ENCODE measurements at regions not wholly inside any gene's neighbourhood (a gene's known extent, or its start where the extent isn't known, plus 50 kb on each side); places are given as distances from the start of the nearest gene placed in this dataset.
A peak's percentile ranks its signal among the peaks of the same experiment; 100 is the strongest.
"Not testable (repeated sequence)": the region's sequence is repeated elsewhere in the genome, so short reads cannot be mapped to it uniquely, and the experiment has no call there.

GRCh38 chr4:179278647-179279046 lies 1836.4 kb upstream of the AGA start:
- DNase-seq (ENCODE audit: low read depth): no peak

DNA sequence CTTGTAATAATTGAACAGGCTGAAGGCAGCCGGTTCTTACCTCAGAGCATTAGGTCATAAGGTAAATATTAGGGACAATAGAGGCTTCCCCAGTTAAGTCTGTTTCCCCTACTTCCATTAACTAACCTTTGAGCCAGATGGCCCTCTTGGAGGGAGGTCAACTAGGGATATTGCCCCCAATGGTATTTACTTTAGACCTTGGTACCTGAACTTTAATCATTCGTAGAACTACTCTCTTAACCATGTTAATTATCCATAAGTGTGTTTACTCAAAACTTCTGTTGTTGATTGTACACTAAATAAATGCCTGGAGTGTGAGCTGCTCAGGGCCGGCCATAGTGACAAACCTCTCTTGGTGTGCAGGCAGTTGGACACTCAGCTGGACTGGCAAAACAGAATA lies 1843.5 kb upstream of the AGA start:
- DNase-seq (ENCODE audit: low read depth): no peak

- DNase-seq (ENCODE audit: low read depth): no peak
These were observed 1849.4 kb upstream of the AGA start for GRCh38 chr4:179291657-179292056.

- no peak for DNase-seq (ENCODE audit: low read depth)
These were observed 1850.2 kb upstream of the AGA start for GRCh38 chr4:179292468-179292867.

GRCh38 chr4:179307297-179308136 lies 1865.3 kb upstream of the AGA start:
- DNase-seq (ENCODE audit: low read depth): peak; percentile 0

- no peak for DNase-seq (ENCODE audit: low read depth)
These were observed 1871.6 kb upstream of the AGA start for GRCh38 chr4:179313823-179314222.

GRCh38 chr4:179325181-179325580 lies 1882.9 kb upstream of the AGA start:
- DNase-seq (ENCODE audit: low read depth): no peak

GRCh38 chr4:179328627-179329026 lies 1886.4 kb upstream of the AGA start:
- no peak for DNase-seq (ENCODE audit: low read depth)

- no peak for DNase-seq (ENCODE audit: low read depth)
These were observed 1889.1 kb upstream of the AGA start for GRCh38 chr4:179331362-179331761.

GRCh38 chr4:179344861-179345260 lies 1902.6 kb upstream of the AGA start:
- DNase-seq (ENCODE audit: low read depth): no peak

DNA sequence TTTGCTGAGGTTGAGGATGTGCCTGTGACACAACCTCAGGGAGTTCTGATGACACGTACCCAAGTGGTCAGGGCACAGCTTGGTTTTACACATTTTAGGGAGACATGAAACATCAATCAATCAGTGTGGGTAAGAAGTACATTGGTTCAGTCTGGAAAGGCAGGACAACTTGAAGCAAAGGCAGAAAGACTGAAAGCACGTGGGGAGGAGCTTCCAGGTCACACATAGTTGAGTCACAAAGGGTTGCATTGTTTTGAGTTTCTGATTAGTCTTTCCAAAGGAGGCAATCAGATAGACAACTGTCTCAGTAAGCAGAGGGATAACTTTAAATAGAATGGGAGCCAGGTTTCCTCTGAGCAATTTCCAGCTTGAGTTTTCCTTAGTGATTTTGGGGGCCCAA lies 1910.0 kb upstream of the AGA start:
- DNase-seq (ENCODE audit: low read depth): no peak

- no peak for DNase-seq (ENCODE audit: low read depth)
These were observed 1911.5 kb upstream of the AGA start for GRCh38 chr4:179353786-179354185.

DNA sequence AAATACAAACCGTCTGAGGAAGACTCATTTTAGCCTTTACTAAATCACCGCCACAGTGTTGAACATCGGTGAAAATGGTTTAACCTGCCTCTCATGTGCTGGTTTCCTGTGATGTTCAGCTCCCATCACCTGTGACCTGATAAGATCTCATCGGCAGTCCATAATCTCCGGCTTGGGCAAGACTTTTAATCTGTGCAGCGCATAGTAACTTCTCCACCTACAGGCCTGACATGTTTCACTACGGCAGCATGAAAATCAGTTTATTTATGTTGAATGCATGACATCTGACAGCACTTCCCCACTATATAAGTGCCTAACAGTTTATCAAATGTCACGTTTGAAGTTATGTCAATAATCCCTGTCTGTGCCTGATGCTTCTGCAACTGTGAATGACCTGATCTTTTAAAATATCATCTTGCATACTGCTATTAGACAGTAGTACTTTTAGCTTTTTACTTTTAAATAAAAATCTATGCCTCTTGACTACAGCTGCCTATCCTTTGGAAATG lies 1919.8 kb upstream of the AGA start:
- DNase-seq (ENCODE audit: low read depth): no peak

- DNase-seq (ENCODE audit: low read depth): not testable (repeated sequence)
These were observed 1923.7 kb upstream of the AGA start for GRCh38 chr4:179365932-179366331.

GRCh38 chr4:179372242-179372641 lies 1930.0 kb upstream of the AGA start:
- DNase-seq (ENCODE audit: low read depth): no peak

DNA sequence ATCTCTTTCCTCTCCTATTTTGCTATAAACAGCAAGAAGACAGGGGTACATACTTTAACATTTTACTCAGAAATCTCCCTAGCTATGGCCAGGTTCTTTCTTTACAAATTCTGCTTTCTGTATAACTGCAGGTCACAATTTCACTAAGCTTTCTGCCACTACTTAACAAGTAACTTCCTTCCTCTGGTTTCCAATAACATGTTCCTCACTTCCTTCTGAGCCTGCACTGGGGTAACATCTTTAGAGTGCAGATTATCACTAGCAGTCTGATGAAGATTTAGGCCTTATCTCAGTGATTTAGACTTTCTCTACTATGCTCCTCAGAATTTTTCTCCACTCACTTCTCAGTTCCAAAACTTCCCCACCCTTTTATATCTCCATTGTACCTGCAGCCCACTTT lies 1930.5 kb upstream of the AGA start:
- no peak for DNase-seq (ENCODE audit: low read depth)

GRCh38 chr4:179378847-179379246 lies 1936.6 kb upstream of the AGA start:
- DNase-seq (ENCODE audit: low read depth): not testable (repeated sequence)

DNA sequence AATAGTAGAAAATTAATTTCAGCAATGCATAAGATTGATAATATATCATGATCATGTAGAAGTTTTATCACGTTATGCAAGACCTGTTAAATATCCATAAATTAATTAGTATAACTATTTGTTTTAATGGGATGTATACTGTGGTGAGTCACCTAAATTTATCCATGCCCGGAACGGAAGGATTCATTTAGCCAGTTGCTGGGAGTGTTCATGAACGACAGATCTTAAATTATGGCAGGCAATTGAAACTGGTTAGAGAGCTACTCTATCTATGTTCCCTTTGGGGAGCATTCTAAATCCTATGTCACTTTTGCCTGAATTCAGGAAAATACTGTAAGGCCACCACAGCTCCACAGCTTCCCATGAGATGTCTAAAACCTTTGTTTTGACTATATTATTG lies 1950.5 kb upstream of the AGA start:
- no peak for DNase-seq (ENCODE audit: low read depth)

- DNase-seq (ENCODE audit: low read depth): no peak
These were observed 1956.2 kb upstream of the AGA start for GRCh38 chr4:179398414-179398813.

- DNase-seq (ENCODE audit: low read depth): no peak
These were observed 1957.0 kb upstream of the AGA start for GRCh38 chr4:179399054-179399782.

- DNase-seq (ENCODE audit: low read depth): no peak
These were observed 1973.0 kb upstream of the AGA start for GRCh38 chr4:179415037-179415846.

DNA sequence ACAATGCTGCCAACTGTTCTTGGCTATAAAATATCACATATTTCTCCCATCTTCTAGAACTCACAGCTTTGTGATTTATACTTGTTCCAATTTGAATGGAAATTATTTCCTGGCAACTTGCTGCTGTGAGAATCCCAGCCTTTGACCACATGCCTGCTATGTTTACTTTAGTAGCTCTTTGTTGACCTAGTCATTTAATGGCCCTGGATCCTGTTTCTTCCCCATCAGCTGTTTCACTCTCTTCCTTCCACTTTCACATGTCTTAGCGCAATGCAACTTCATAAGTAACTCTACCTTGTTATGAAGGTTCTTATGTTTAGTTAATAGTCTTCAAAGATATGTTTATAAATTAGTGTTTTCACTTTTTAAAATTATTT lies 1973.6 kb upstream of the AGA start:
- no peak for DNase-seq (ENCODE audit: low read depth)

GRCh38 chr4:179417357-179417756 lies 1975.1 kb upstream of the AGA start:
- DNase-seq (ENCODE audit: low read depth): no peak

All from CMK (cell line).